ENCODE measurements at regions not wholly inside any gene's neighbourhood (a gene's known extent, or its start where the extent isn't known, plus 50 kb on each side); places are given as distances from the start of the nearest gene placed in this dataset.

DNA sequence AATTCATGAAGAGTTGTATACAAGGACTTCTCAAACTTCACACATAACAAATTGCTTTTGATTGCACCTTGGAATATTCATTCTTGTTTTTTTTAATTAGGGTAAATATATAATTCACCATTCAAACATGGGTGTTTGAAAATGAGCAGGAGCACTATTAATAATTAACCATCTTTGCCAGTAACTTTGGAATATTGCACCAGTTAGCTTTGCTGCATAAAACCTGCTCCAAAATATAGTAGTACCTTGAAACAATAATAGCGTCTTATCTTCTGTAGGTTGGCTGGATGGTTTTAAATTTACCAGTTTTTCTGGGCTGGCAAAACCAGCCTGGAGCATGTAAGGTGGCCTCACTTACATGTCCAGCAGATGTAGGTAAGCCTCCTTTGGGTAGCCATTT is 1112.4 kb downstream of the TRHDE start:
- H3K27me3 ChIP-seq (ENCODE audit: control insufficient read depth in 2 of 2, insufficient read depth in 2 of 2, low read length in 2 of 2): no peaks in the 10 kb centered on the region
- no peak for DNase-seq
- no CpG with 5 or more reads among the region's 1 CpG for WGBS (ENCODE audit: insufficient coverage)
- no peaks in the 10 kb centered on the region for H3K36me3 ChIP-seq (replicated peaks in 1 of 2; ENCODE audit: control insufficient read depth in 1 of 2, insufficient read depth in 2 of 2, low read length in 2 of 2)
- Mint-ChIP-seq H3K27me3 (ENCODE audit: low read depth in 3 of 3) (no peaks in the 10 kb centered on the region), H3K9me3 (peaks cover 1 to 14% (median 7%) of the 10 kb centered on the region in 7 donors), H3K27ac (no peak overlapping the region), H3K36me3 (no peaks in the 10 kb centered on the region), H3K4me3 (no peak overlapping the region), H3K4me1 (no peaks in the 10 kb centered on the region)
- H3K27ac ChIP-seq (ENCODE audit: low read depth in 1 of 2, low read length in 2 of 2): no peak overlapping the region
- peaks cover 4 to 7% of the 10 kb centered on the region in 2 donors for H3K9me3 ChIP-seq (replicated peaks in 1 of 2; ENCODE audit: control insufficient read depth in 1 of 2, insufficient read depth in 1 of 2, low read length in 2 of 2)
- no peaks in the 10 kb centered on the region for H4K20me1 ChIP-seq (ENCODE audit: insufficient read depth, low read length)
- H2AFZ ChIP-seq (ENCODE audit: insufficient read depth, low read depth, low read length, poor library complexity, severe bottlenecking): no peak overlapping the region
- no peaks in the 10 kb centered on the region for H3K79me2 ChIP-seq (ENCODE audit: insufficient read depth, low read length)
- H3K4me1 ChIP-seq (ENCODE audit: control insufficient read depth in 1 of 2, insufficient read depth in 2 of 2, low read length in 2 of 2): no peaks in the 10 kb centered on the region
- TF ChIP-seq, protein P1, sequence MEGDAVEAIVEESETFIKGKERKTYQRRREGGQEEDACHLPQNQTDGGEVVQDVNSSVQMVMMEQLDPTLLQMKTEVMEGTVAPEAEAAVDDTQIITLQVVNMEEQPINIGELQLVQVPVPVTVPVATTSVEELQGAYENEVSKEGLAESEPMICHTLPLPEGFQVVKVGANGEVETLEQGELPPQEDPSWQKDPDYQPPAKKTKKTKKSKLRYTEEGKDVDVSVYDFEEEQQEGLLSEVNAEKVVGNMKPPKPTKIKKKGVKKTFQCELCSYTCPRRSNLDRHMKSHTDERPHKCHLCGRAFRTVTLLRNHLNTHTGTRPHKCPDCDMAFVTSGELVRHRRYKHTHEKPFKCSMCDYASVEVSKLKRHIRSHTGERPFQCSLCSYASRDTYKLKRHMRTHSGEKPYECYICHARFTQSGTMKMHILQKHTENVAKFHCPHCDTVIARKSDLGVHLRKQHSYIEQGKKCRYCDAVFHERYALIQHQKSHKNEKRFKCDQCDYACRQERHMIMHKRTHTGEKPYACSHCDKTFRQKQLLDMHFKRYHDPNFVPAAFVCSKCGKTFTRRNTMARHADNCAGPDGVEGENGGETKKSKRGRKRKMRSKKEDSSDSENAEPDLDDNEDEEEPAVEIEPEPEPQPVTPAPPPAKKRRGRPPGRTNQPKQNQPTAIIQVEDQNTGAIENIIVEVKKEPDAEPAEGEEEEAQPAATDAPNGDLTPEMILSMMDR (IDR thresholded peaks at IDR 0.05): no peak
- intact Hi-C loops (cut with micrococcal nuclease): no loop called here
- no peak overlapping the region for H3K4me3 ChIP-seq (replicated peaks in 1 of 3; ENCODE audit: low read depth in 2 of 3, low read length in 3 of 3)
- H3K9ac ChIP-seq (ENCODE audit: insufficient read depth, low read length, poor library complexity, severe bottlenecking): no peak overlapping the region
- no peak overlapping the region for H3K4me2 ChIP-seq (replicated peaks; ENCODE audit: extremely low read depth, low read length, poor library complexity, severe bottlenecking)

DNA sequence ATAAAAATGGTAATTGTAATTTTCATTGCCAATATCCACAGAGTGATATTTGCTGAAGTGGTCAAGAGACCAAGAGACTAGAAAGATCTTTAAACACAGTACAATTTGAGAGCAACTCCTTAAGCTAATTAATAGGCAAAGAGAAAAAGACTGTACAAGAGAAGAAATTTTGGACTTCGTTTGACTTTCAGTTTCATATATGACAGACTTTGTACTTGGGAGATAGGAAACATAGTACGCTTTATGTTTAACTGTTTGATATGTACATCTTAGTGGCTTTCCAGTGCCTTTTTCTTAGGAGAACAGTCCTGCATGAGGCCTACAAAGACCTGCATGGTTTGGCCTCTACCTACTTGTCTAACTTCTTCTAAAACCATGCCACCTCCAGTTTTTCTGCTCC is 1118.1 kb downstream of the TRHDE start:
- H3K79me2 ChIP-seq (ENCODE audit: insufficient read depth, low read length): no peaks in the 10 kb centered on the region
- H3K4me1 Mint-ChIP-seq: no peaks in the 10 kb centered on the region
- no peaks in the 10 kb centered on the region for H3K27me3 ChIP-seq (ENCODE audit: control insufficient read depth in 2 of 2, insufficient read depth in 2 of 2, low read length in 2 of 2)
- H3K36me3 Mint-ChIP-seq: no peaks in the 10 kb centered on the region
- no peak overlapping the region for H2AFZ ChIP-seq (ENCODE audit: insufficient read depth, low read depth, low read length, poor library complexity, severe bottlenecking)
- H3K4me1 ChIP-seq (ENCODE audit: control insufficient read depth in 1 of 2, insufficient read depth in 2 of 2, low read length in 2 of 2): no peaks in the 10 kb centered on the region
- H4K20me1 ChIP-seq (ENCODE audit: insufficient read depth, low read length): no peaks in the 10 kb centered on the region
- no peak overlapping the region for H3K9ac ChIP-seq (ENCODE audit: insufficient read depth, low read length, poor library complexity, severe bottlenecking)
- H3K9me3 Mint-ChIP-seq: peaks cover 2 to 8% (median 3%) of the 10 kb centered on the region in 7 donors
- H3K36me3 ChIP-seq (replicated peaks in 1 of 2; ENCODE audit: control insufficient read depth in 1 of 2, insufficient read depth in 2 of 2, low read length in 2 of 2): no peaks in the 10 kb centered on the region
- no peaks in the 10 kb centered on the region for H3K27me3 Mint-ChIP-seq (ENCODE audit: low read depth in 3 of 3)
- H3K27ac Mint-ChIP-seq: no peak overlapping the region
- intact Hi-C loops (cut with micrococcal nuclease): no loop called here
- DNase-seq: no peak
- no CpG with 5 or more reads among the region's 2 CpGs for WGBS (ENCODE audit: insufficient coverage)
- H3K4me2 ChIP-seq (replicated peaks; ENCODE audit: extremely low read depth, low read length, poor library complexity, severe bottlenecking): no peak overlapping the region
- TF ChIP-seq, protein P1 (IDR thresholded peaks at IDR 0.05): no peak
- no peak overlapping the region for H3K4me3 Mint-ChIP-seq
- H3K9me3 ChIP-seq (replicated peaks in 1 of 2; ENCODE audit: control insufficient read depth in 1 of 2, insufficient read depth in 1 of 2, low read length in 2 of 2): peaks cover 0 to 5% of the 10 kb centered on the region in 2 donors
- H3K27ac ChIP-seq (ENCODE audit: low read depth in 1 of 2, low read length in 2 of 2): no peak overlapping the region
- H3K4me3 ChIP-seq (replicated peaks in 1 of 3; ENCODE audit: low read depth in 2 of 3, low read length in 3 of 3): no peak overlapping the region

Measured in CD14-positive monocyte (primary cell).